Nephron (organoid): ENCODE measurements at regions not wholly inside any gene's neighbourhood (a gene's known extent, or its start where the extent isn't known, plus 50 kb on each side); places are given as distances from the start of the nearest gene placed in this dataset.
A peak's percentile ranks its signal among the peaks of the same experiment; 100 is the strongest.

Experiments
- H3K27ac Mint-ChIP-seq, 3 experiments: 2 replicates each; pipeline ENCODE4 v1.8.0; 2020; ENCODE audit warnings: mixed read lengths in 3 of 3, mild to moderate bottlenecking in 2 of 3, moderate library complexity in 1 of 3
- H3K27me3 Mint-ChIP-seq: 2 replicates; pipeline ENCODE4 v1.8.0; 2021; ENCODE audit warnings: low read depth, mild to moderate bottlenecking, moderate library complexity, mixed read lengths
- H3K36me3 Mint-ChIP-seq: 2 replicates; pipeline ENCODE4 v1.8.0; 2020; ENCODE audit warnings: low read depth, mixed read lengths
- H3K4me1 Mint-ChIP-seq: 2 replicates; pipeline ENCODE4 v1.8.0; 2020; ENCODE audit warnings: mixed read lengths
- H3K4me3 Mint-ChIP-seq, 3 experiments: 2 replicates each; pipeline ENCODE4 v1.8.0; 2020; ENCODE audit warnings: mild to moderate bottlenecking in 3 of 3, mixed read lengths in 3 of 3, moderate library complexity in 2 of 3
- H3K9me3 Mint-ChIP-seq: 2 replicates; pipeline ENCODE4 v1.8.0; 2020; ENCODE audit warnings: mixed read lengths
- TF ChIP-seq, protein P1 (sequence below), 3 experiments: fragments of 200-600 bp; sonication (generic); IDR thresholded peaks; one replicate each; pipeline ENCODE4 v1.5.0; 2021; ENCODE audit warnings: antibody characterized with exemption in 3 of 3; ENCODE audit not compliant: unreplicated experiment in 3 of 3

DNA sequence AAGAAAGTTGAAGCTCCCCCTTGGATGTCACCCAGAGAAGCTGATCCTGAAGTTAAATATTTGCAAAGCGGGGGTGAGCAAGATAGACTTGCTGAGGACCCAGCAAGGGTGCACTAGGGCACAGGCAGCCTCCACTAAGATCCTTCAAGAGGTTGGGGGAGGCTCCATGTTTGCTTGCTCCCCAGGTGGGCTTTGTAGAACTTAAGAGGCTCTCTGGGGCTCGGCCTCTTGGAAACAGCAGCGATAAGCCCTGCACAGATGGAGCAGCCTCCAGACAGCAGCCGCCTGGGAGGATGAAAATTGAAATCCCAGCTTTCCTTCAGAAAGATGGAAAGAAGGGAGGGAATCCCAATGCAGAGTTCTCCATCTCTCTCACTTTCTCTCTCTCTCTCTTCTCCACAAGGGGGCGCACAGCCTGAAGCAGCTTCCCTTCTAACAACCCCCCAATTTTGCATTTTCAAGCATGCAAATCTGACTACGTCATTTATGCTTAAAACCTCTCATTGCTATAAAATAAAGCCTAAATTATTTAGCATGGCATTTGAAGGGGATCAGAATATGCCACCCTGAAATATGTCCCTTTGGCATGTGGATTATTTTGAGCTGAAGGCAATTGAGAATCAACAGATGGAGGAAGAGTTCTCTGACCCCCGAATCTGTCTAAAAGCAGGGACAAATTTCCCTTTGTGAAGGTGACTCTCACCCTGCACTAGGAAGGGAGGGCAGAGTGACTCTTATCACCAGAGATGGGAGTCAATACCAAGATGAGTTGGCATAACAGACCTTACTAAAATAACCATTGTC, 185.7 kb upstream of the KLHL29 start:
- TF ChIP-seq, protein P1, sequence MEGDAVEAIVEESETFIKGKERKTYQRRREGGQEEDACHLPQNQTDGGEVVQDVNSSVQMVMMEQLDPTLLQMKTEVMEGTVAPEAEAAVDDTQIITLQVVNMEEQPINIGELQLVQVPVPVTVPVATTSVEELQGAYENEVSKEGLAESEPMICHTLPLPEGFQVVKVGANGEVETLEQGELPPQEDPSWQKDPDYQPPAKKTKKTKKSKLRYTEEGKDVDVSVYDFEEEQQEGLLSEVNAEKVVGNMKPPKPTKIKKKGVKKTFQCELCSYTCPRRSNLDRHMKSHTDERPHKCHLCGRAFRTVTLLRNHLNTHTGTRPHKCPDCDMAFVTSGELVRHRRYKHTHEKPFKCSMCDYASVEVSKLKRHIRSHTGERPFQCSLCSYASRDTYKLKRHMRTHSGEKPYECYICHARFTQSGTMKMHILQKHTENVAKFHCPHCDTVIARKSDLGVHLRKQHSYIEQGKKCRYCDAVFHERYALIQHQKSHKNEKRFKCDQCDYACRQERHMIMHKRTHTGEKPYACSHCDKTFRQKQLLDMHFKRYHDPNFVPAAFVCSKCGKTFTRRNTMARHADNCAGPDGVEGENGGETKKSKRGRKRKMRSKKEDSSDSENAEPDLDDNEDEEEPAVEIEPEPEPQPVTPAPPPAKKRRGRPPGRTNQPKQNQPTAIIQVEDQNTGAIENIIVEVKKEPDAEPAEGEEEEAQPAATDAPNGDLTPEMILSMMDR (IDR thresholded peaks at IDR 0.05; ENCODE audit: unreplicated experiment in 3 of 3) = peak in 1 of 3 experiments; percentile 14

DNA sequence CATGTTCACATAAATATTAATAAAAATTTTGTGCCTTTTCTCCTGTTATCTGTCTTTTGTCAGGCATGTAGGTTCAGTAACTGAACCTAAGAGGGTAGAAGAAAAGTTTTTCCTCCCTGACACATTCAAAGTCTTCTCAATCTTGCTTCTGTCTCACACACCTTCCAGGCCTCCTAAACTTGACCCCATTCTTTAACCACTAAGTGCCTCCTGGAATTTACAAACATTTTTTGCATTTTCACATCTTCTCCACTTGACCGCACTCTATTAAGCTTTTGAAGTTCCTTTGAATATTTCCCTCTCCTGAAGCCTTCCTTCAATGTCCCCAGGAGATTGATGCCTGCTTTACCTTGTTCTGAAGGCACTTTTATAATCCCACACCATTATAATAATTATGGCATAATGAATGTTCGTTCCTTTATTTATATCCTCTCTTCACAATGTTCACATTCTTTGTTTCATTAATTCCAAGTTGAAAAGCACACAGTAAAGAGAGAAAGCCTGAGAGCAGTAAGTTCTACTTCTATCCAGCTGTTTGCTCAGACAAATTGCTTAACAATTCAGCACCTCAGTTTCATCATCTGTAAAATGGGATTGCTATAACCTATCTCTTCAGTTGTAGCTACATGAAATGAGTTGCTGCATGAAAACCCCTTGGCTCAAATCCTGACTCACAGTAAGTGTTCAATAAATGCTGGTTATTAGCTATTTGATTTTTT, 184.8 kb upstream of the KLHL29 start:
- TF ChIP-seq, protein P1 (IDR thresholded peaks at IDR 0.05; ENCODE audit: unreplicated experiment in 3 of 3) = no peak
- Mint-ChIP-seq H3K4me3 (no peak overlapping the region), H3K36me3 (no peaks in the 10 kb centered on the region), H3K27me3 (peaks cover 9% of the 10 kb centered on the region), H3K9me3 (peaks cover 18% of the 10 kb centered on the region), H3K4me1 (peaks cover 6% of the 10 kb centered on the region), H3K27ac (no peak overlapping the region)

More for the DNA sequence above, 185.7 kb upstream of the KLHL29 start:
- Mint-ChIP-seq H3K36me3 (no peaks in the 10 kb centered on the region), H3K27me3 (peaks cover 9% of the 10 kb centered on the region), H3K27ac (no peak overlapping the region), H3K9me3 (peaks cover 22% of the 10 kb centered on the region), H3K4me1 (peaks cover under 1% of the 10 kb centered on the region), H3K4me3 (no peak overlapping the region)

DNA sequence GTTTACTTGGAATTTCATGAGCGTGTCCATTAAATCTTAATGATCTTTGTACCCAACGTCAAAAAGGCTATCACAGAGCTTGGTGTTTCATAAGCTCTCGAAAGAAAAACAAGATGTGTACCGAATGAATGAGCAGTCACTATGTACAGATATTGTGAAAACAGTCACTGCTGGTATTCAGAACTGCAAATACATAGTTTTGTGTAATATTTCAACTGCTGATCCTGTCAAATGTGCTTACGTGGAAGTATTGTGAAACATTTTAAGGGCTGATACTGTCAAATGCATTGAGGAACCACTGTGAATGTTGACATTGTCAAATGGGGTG, 184.2 kb upstream of the KLHL29 start:
- Mint-ChIP-seq H3K27ac (no peak overlapping the region), H3K27me3 (peaks cover 9% of the 10 kb centered on the region), H3K4me3 (no peak overlapping the region), H3K36me3 (no peaks in the 10 kb centered on the region), H3K4me1 (peaks cover 7% of the 10 kb centered on the region), H3K9me3 (peaks cover 16% of the 10 kb centered on the region)
- TF ChIP-seq, protein P1 (IDR thresholded peaks at IDR 0.05; ENCODE audit: unreplicated experiment in 3 of 3) = no peak

DNA sequence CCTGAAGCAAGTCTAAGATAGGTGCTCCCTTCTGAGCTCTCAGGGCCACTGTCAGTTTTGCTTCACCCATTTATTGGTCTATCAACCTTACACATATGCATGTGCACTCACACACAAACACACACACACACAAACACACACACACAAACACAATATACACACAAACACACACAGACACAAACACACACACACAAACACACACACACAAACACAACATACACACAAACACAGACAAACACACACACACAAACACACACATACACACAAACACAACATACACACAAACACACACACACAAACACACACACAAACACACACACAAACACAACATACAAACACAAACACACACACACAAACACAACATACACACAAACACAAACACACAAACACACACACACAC, 181.6 kb upstream of the KLHL29 start:
- Mint-ChIP-seq H3K9me3 (peaks cover 13% of the 10 kb centered on the region), H3K4me3 (no peak overlapping the region), H3K27me3 (peaks cover 15% of the 10 kb centered on the region), H3K36me3 (no peaks in the 10 kb centered on the region), H3K27ac (no peak overlapping the region), H3K4me1 (peaks cover 11% of the 10 kb centered on the region)
- TF ChIP-seq, protein P1 (IDR thresholded peaks at IDR 0.05; ENCODE audit: unreplicated experiment in 3 of 3) = no peak

DNA sequence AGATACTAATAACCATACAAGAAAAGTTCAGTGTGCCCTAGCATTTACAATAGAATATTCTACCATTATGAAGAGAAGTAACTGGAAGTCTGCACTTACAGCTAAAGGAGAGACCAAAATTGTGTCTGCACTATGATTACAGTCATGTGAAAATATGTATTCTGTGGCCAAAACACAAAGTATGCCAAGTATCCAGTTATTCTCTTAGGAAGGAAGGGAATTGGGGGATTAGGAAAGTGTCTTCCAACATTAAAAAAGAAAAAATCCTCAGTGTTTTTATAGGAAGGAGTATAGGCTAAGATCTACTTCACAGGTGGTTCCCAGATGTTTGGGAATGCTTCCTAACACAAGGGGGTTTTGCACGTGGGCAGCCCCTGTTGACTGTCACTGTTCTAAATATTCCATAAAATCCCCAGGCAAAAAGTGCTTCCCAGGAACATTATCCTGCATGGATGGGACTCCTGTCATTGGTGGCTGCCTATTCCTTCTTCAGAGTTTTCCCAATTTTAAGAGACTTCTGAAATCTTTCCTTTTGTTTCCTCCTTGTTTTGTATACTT, 180.2 kb upstream of the KLHL29 start:
- no peaks in the 10 kb centered on the region for H3K36me3 Mint-ChIP-seq
- TF ChIP-seq, protein P1 (IDR thresholded peaks at IDR 0.05; ENCODE audit: unreplicated experiment in 3 of 3) = no peak
- H3K9me3 Mint-ChIP-seq = peaks cover 8% of the 10 kb centered on the region
- H3K4me3 Mint-ChIP-seq = no peak overlapping the region
- peaks cover 18% of the 10 kb centered on the region for H3K27me3 Mint-ChIP-seq
- H3K4me1 Mint-ChIP-seq = peaks cover 11% of the 10 kb centered on the region
- peak overlapping the region in 1 of 3 experiments; percentile 43 for H3K27ac Mint-ChIP-seq
